NOMO-1 treated with dmso at 0.1 percent for 144 hours (cell line): ENCODE measurements at regions not wholly inside any gene's neighbourhood (a gene's known extent, or its start where the extent isn't known, plus 50 kb on each side); places are given as distances from the start of the nearest gene placed in this dataset.

Source experiments
- DNase-seq: peaks from one replicate; lab custom pipeline; 2025; ENCODE audit not compliant: unreplicated experiment; lab: John Stamatoyannopoulos, UW

DNA sequence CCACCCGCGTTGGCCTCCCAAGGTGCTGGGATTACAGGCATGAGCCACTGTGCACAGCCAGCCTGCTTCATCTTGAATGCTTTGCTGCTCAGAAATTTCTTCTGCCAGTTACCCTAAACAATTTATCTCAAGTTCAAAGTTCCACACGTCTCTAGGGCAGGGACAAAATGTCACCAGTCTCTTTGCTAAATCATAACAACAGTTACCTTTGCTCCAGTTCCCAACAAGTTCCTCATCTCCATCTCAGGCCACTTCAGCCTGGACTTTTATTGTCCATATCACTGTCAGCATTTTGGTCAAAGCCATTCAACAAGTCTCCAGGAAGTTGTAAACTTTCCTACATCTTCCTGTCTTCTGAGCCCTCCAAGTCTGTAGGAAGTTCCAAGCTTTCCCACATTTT is 159.5 kb upstream of the DYRK2 start:
- no peak for DNase-seq

DNA sequence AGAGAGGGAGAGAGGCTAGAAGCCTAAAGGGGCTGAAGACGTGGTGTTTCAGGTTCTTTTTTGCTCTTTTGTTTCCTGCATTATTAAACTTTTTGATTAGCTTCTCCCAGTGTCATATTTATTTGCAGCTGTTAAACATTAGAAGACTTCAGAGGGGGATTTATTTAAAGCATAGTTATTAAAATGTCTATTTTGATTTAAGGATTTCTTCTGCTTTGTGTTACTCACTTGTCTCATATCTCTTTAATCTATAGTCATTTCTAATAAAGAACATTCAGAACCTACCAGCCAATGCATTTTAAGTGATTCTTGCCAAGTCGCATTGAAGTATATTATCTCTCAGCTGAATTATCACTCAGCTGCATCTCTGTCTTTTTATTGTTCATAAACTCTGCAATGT is 152.0 kb upstream of the DYRK2 start:
- DNase-seq = no peak

DNA sequence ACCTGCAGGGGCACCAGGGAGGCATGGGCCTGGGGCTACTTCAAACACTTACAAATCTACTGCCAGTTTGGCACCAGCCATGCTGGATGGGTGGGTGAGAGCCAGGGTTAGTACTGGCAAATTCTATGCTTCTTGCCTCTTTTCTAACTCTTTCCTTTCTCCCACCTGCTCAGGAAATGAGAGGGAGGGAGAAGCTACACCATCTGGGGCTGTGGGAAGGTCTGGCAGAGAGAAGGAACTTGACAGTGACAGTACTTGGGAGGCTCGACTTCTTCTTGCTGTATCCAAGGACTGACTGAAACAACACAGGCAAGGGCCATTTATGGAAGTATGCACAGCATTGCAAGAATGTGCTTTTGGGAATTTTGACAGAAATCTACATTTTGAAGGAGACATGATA is 149.6 kb upstream of the DYRK2 start:
- no peak for DNase-seq

DNA sequence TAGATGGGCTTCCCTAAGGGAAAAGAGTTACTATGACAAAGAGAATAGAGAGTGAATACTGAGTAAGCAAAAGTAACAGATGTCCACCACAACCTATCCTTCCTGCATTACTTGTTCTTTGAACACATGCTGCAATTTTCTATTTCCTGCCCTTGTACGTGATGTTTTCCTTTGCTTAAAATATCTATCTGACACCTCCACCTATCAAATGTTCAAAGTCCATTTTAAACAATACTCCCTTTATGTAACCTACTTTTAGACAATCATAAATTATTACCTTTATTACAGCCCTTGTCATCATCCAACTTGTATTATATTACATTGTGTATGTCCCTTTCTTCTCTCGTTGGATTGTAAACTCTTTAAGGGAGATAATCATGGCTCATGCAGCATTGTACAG is 147.2 kb upstream of the DYRK2 start:
- no peak for DNase-seq

DNA sequence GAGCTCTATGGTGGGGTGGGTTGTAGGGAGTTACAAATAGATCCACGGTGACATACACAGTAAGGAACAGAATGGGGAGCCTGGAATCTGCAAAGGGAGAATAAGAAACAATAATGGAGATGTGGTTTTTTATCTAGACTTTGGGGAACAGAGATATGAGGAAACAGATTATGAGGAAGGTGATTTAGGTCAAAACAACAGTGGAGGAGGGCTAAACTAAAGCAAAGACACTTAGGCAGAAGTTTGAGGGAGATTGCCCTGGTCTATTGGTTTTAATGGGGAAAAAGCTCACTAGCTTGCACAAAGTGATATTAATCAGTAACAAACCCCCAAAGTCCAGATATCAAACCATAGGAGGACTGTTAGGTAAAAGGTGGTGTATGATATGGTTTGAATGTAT is 144.5 kb upstream of the DYRK2 start:
- DNase-seq = peak; percentile 9

DNA sequence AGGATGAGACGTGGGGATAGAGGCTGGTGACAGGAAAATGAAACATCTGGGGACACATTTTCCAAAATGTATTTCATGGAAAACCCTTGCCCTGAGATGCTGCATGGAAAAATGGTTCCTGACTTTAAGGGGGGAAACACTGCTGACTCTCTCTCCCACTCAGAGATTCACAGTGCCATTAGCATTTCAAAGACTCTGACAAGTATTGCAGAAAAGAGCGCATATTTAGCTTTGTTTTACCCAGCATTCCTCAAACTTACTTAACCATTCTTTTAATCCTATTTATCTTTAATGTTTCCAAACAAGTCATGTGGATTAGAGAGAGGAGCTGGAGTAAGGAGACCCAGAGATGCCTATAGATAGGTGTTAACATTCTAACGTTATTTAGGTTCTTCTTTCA is 141.8 kb upstream of the DYRK2 start:
- no peak for DNase-seq

DNA sequence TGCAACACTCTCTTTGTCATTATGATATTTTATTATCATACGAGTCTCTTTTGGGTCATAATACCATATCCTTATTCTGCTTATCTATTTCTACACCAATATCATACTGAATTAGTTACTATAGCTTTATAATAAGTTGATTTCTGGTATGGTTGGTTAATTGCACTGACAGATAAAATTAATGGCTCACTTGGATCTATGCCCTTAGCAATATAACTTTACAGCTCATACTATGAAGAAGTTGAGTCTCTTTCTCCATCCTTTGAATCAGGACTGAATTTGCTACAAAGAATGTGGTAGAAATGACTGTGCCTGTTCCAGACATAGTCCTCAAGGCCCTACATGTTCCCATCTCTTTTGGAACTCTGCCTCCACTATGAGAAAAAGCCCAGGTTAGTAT is 139.7 kb upstream of the DYRK2 start:
- DNase-seq = no peak

DNA sequence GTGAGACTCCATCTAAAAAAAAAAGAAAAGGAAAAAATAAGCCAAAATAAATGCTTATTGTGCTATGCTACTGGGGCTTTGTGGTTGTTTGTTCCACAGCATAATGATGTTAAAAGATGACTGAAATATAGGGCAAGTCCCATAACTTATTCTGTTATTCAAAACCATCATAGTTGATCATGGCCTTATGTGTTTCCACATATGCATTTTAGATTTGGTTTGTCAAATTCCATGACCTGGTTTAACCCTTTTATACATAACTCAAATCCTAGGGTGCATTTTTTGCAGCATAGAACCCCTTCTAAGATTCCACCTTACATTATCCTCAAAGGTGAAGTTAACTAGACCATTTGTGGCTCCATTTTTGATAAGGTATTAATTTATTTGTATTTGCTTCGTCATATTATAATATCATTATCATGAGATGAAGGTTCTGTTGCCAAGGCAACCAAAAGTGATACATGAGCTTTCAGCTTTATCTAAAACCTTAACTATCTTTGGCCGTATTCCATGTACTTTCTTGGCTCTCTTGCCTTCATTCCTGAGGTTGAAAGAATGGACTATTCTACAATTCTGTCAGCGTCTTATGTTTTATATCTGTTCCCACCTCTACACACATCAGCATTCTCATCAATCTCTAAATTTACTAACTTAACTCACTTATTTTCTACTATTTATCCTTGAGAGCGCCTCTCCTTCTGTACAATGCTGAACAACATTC is 138.7 kb upstream of the DYRK2 start:
- DNase-seq = no peak

DNA sequence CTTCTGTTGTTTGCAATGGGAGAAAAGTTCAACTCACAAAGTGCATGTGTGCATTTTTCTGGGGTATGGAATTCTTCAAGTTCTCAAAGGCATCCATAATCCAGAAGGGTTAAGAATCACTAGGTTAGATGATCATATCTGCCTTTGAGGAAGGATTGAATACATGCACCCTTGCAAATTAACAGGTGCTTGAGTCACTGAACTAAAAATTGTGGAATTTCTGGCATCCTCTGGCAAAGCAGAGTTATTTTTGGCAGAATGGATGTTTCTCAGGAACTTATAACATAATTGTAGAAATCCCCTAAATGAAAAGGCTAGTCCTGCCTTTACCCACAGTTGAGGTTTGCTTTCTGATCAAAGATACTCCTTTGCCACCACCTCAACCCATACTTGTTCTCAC is 136.5 kb upstream of the DYRK2 start:
- DNase-seq = no peak

DNA sequence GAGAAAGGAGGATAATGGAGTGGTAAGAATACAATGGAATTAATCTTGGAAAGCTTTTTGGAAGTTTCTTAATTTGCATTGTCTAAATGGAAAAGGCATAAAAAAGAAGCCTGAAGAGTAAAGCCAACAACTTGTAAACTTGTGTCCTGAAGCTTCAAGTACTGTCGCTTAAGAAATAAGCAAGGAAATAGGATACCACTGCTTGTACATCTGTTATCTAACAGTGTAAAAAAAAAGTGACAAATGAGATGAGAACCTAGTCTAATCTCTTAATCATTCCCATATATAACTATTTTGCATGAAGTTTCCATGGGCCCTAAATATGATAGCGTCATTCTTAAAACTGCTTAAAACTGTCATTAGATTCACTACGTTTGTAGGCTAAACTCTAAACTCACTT is 134.0 kb upstream of the DYRK2 start:
- DNase-seq = no peak

DNA sequence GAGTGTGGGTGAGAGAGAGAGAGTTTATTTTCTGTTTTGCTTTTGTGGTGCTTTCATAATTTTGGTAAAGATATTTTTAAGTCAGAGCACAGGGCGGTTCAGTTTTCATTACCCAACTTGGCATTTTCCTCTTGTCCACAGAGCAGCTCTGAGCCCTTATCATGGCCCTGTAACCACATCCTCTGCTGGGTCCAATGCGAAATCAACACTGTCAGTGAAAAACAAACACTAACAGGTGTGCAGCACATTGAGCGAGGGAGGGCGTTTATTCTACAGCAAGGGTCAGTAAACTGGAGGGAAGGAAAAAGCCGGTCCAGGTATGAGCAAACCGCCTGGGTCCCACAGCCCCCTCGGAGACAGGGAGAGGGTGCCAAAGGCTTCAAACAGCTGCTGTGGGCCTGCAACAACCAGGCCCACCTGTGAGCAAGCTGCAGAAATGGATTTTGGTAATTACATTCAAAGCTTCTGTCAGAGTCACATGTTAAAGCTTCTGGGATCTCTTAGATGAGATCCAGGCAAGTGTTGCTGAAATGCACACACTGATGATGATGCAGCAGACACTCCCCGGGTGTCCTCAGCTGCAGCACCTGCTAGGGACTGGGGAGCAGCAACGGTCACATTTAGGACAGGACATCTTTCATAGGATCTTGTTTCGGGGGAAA is 132.7 kb upstream of the DYRK2 start:
- peak; percentile 3 for DNase-seq

DNA sequence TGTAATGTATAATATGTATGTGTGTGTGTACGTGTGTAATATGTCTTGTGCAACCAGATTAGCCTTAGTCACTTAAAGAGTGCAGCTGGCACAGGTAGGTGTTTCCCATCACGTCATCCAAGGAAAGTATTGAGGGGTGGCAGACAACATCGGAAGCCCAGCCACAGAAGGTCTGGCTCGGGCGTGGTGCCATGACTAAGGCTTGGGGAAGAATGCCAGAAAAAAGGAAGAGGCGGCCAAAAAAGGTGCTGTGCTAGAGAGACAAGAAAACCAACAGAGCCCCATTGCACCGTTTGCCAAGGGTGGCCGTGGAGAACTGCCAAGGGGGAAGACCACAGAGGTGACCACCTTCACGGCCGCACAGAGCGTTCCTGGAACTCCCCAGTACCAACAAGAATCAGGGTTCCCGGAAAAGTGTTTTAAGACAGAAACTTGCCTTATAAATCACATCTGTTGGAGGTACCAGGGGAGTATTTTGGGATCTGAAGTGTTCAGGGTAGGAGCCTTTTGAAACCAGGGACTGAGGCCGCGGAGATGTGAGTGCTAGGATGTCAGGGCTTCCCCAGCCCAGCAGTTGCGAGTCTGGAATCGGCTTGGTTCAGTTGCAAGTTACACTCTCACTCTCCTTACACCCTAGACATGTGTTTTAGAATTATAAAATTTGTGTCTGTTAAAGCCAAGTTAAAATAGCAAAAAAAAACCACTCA is 131.2 kb upstream of the DYRK2 start:
- DNase-seq = no peak

DNA sequence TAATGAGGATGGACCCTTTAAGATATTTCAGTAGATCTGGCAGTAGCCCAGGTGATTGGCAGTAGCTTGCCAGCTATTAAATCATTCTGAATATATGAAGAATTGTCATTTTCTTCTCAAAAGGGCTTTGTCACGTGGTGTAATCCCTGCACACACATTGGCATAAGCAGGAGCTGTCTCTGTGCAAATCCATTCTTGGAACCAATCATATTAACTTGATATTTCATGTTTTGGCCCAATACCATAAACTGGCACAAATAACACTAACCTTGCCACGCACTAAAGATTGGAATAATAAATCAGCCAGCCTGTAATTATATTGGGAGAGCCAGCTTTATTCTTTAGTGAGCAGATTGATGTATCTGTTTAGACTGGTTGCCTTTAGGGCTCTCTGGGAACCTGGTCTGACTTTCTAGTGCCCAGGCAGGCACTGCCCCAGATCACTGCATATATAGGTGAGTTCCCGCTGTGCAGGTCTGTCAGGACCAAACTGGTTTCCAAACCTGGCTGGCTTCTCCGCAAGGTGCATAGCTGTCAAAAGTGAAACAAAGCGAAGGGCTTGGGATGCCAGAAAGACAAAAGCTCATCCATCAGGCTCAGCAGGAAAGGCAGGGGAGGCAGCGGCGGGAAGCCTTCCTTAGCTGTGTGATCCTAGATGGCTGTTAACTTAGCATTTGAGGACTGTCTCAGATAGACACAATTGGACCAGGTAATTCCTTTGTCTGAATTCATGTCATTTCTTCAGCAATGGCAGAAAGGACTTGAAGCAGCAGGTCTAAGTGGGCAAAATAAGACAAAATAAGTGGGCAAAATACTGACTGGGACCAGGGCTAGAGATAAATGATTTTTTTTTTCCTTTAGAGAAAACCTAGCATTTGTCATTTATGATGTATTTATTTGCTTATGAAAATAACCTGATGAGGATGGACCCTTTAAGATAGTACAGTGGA is 128.8 kb upstream of the DYRK2 start:
- DNase-seq = no peak

DNA sequence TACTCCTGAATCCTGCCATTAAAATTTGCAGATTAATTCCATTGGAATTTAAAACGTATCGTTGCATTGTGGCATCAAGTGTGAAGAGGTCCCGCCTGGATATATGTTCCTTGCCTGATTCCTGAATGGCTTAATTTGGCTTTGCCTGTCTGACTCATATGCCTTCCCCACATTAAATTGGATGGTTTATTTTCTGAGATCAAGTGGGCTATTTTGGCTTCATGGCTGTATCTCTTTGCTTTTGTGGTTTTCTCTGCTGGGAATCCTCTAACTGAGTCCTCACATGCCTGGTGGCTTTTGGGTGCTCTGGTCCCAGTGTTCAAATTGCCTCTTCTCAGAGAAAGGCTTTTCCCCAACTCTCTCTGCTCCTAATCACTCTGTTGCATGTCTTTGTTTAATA is 127.9 kb upstream of the DYRK2 start:
- DNase-seq = no peak

DNA sequence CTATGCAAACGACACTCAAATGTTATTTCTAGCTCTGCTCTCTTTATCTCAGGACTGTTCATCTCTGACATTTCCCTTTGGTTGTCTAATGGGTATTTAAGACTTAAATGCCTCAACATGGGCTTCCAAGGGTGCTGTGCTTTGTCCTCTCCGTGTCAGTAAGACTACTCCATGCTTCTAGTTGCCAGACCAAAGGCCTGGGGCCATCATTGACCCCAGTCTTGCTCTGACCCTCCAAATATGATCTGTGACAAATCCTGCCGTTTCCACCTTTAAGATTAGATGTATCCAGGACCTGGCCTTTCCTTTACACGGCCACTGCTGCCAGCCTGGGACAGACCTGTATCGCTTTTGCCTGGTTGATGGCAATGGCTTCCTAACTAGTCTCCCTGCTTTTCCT is 126.3 kb upstream of the DYRK2 start:
- no peak for DNase-seq

DNA sequence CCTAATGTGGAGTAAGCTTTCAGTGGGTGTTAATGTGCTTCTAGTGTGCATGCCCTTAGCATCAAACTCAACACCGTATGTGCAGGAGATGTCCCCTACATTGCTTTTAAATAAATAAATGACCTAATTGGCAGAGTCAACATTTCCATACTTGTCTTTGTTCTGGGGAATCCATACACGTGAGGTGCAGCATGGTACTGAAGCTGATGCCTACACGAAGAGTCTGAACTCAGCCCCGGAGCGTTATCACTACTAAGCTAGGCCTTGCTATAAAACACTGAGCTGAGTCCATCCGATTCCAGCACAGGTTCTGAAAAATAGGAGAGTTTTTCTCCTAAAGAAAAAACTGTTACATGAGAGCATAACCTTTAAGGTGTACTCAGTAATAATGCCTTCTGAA is 125.0 kb upstream of the DYRK2 start:
- no peak for DNase-seq

DNA sequence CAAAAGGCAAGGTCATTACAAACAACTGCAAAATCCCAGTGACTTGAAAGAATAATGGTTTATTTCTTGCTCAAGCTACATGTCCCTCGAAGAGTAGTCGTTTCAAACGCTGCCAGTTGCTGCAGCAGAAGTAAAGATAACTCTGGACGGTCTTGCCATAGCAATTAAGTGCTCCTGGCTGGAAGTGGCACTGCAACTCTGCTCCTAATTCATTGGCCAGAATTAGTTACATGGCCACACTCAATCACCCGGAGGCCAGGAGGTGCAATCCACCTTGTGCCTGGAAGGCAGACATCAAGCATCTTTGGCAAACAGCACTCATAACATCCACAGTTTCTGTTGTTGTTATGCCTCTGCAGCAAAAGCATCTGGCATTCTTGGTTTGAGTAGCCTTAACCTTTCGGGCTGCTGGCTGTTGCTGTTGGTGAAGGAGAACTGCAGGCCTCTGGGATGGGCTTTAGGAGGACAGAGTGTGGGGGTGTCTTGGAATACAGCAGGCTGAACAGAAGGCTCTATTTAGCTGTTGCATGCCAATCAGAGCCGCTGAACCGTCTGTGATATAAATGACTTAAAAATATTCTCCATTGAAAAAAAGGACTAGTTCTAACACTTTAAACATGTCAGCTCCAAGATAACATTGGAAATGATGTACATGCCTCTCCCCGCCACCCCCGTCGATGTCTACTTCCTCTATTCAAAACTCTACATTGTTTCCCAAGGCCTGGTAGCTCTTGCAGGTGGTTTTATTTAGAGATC is 123.5 kb upstream of the DYRK2 start:
- DNase-seq = peak; percentile 6

DNA sequence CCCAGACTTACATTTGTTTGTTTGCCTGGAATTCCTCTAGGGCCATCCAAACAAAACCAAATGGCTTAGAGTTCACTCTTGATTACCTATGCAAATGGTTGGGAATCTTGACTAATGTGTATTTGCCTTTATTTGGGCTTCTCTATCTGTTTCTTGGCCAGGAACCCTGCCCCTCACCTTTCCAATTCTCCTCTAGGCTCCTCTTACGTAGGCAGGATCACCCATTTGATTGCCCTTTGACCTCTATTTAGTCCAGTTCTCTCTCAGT is 123.0 kb upstream of the DYRK2 start:
- DNase-seq = no peak

DNA sequence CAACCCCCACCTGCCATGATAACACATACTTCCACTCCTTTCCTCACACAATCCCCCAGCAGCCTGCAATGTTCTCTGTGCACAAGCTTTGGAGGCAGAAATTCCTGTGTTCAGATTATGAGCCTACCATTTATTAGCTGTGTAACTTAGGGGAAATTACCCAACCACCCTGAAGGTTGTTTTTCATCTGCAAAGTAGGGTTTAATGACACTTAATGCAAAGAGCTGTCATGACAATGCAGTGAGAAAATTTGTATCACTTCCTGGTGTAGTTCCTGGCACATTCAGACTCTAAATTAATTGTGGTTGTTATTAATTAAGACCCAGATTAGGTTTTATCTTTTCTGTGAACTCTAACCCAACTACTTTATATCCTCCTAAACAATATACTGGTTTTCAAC is 122.4 kb upstream of the DYRK2 start:
- DNase-seq = no peak

DNA sequence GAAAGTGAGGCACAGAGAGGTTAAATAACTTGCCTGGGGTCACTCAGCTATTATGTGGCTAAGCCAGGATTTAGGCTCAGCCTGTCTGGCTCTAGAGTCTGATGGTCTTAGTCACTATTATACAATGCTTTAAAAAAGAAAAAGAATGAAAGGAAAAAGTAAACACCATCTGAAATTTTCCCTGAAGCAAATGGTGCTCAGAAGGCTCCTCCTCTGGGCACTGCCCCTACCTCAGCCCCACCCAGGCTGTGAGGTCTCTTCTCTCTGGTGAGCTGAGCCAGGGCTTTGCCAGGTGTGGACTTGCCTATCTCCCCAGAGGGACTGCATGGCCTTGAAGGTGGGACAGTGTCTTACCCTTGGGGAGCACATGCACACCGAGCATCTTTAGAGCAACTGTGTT is 117.5 kb upstream of the DYRK2 start:
- no peak for DNase-seq

DNA sequence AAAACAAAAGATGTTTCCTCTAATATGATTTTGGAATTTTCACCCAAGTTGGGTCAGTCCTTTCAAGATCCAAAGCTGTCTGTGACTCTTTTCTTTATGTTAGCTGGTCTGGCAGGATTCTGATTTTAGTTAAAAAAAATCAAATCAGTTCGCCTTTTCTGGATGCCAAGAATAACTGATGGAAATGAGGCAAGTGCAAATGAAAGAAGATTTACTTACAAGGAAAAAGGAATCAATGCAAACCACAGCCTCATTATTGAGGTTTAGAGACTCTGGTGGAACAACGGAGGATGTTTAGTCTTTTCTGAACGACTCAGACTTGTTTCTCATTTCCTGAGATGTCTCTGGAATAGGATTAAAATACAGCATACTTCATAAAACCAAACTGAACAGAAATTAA is 117.0 kb upstream of the DYRK2 start:
- DNase-seq = no peak
